ENCODE measurements at regions not wholly inside any gene's neighbourhood (a gene's known extent, or its start where the extent isn't known, plus 50 kb on each side); places are given as distances from the start of the nearest gene placed in this dataset.

GRCh38 chr6:33963136-33963750, 159.4 kb upstream of the MLN start:
- 94 to 96% methylated on average over 7 of the region's 7 CpGs for WGBS, 2 donors

GRCh38 chr6:33962246-33963027, 158.6 kb upstream of the MLN start:
- TF ChIP-seq CTCF (IDR thresholded peaks at IDR 0.05) (no peak), POLR2A (IDR thresholded peaks at IDR 0.05) (no peak)
- H3K4me3 ChIP-seq (ENCODE audit: low read depth, poor library complexity, severe bottlenecking): no peak overlapping the region
- intact Hi-C loops (cut with DNase I; ENCODE audit: low total_unique reads): no loop called here
- 31 to 46% methylated on average over 16 of the region's 16 CpGs for WGBS, 2 donors
- peak in 1 of 2 donors; percentile 67 for DNase-seq (ENCODE audit: low spot score in 2 of 2)

More at GRCh38 chr6:33963136-33963750, 159.4 kb upstream of the MLN start:
- peak in 1 of 2 donors; percentile 61 for DNase-seq (ENCODE audit: low spot score in 2 of 2)
- intact Hi-C loops (cut with DNase I; ENCODE audit: low total_unique reads): no loop called here
- H3K4me3 ChIP-seq (ENCODE audit: low read depth, poor library complexity, severe bottlenecking): no peak overlapping the region
- TF ChIP-seq POLR2A (IDR thresholded peaks at IDR 0.05) (no peak), CTCF (IDR thresholded peaks at IDR 0.05) (no peak)

GRCh38 chr6:33961691-33962090, 157.9 kb upstream of the MLN start:
- intact Hi-C loops (cut with DNase I; ENCODE audit: low total_unique reads): no loop called here
- 75 to 87% methylated on average over 6 of the region's 6 CpGs for WGBS, 2 donors
- no peak for TF ChIP-seq CTCF (IDR thresholded peaks at IDR 0.05)
- peak in 1 of 2 donors; percentile 72 for DNase-seq (ENCODE audit: low spot score in 2 of 2)
- no peak overlapping the region for H3K4me3 ChIP-seq (ENCODE audit: low read depth, poor library complexity, severe bottlenecking)

- no peak for DNase-seq (ENCODE audit: low spot score in 2 of 2)
- intact Hi-C loops (cut with DNase I; ENCODE audit: low total_unique reads): no loop called here
- TF ChIP-seq CTCF (IDR thresholded peaks at IDR 0.05): no peak
- no peak for TF ChIP-seq POLR2A (IDR thresholded peaks at IDR 0.05)
- H3K4me3 ChIP-seq (ENCODE audit: low read depth, poor library complexity, severe bottlenecking): no peak overlapping the region
- 61 to 69% methylated on average over 16 to 22 of the region's 22 CpGs for WGBS, 2 donors
Observed at GRCh38 chr6:33960345-33961313, 156.8 kb upstream of the MLN start.

- intact Hi-C loops (cut with DNase I; ENCODE audit: low total_unique reads): no loop called here
- no peak for DNase-seq (ENCODE audit: low spot score in 2 of 2)
Observed at GRCh38 chr6:33959661-33960344, 156.0 kb upstream of the MLN start.

More at GRCh38 chr6:33959661-33960344, 156.0 kb upstream of the MLN start:
- 73 to 79% methylated on average over 4 to 8 of the region's 8 CpGs for WGBS, 2 donors
- H3K4me3 ChIP-seq (ENCODE audit: low read depth, poor library complexity, severe bottlenecking): no peak overlapping the region
- TF ChIP-seq CTCF (IDR thresholded peaks at IDR 0.05): no peak
- TF ChIP-seq POLR2A (IDR thresholded peaks at IDR 0.05): no peak

Data from lower leg skin (tissue), 4 donors.